ENCODE measurements at regions not wholly inside any gene's neighbourhood (a gene's known extent, or its start where the extent isn't known, plus 50 kb on each side); places are given as distances from the start of the nearest gene placed in this dataset.

GRCh38 chr6:164230804-164231203, 816.3 kb downstream of the QKI start:
- no peak for TF ChIP-seq POLR2AphosphoS5 (IDR thresholded peaks at IDR 0.05; ENCODE audit: low read depth, low read length)
- TF ChIP-seq FOXP2 (optimal IDR thresholded peaks at IDR 0.05; ENCODE audit: borderline replicate concordance, extremely low read depth, extremely low read length, insufficient read depth): no peak
- TF ChIP-seq TAF1 (IDR thresholded peaks at IDR 0.05; ENCODE audit: borderline replicate concordance, insufficient read depth, low read length): no peak
- no peak for TF ChIP-seq SIN3A (IDR thresholded peaks at IDR 0.05; ENCODE audit: borderline replicate concordance, insufficient read depth, low read length)
